ENCODE measurements at regions not wholly inside any gene's neighbourhood (a gene's known extent, or its start where the extent isn't known, plus 50 kb on each side); places are given as distances from the start of the nearest gene placed in this dataset.

GRCh38 chr1:212500351-212500750, 67.6 kb downstream of the NENF start:
- no peak for TF ChIP-seq POLR2A (IDR thresholded peaks at IDR 0.05; ENCODE audit: low read depth, low read length)
- TF ChIP-seq POLR2AphosphoS5 (IDR thresholded peaks at IDR 0.05; ENCODE audit: low read depth, low read length) = no peak
